SK-N-MC (cell line): ENCODE measurements at regions not wholly inside any gene's neighbourhood (a gene's known extent, or its start where the extent isn't known, plus 50 kb on each side); places are given as distances from the start of the nearest gene placed in this dataset.

Experiments used
- DNase-seq: peaks from one replicate; pipeline ENCODE4 v3.0.0-alpha.2; 2011; ENCODE audit warnings: low read depth, low spot score
- H3K27ac ChIP-seq: fragments of 200-600 bp; sonication (generic); 2 replicates; pipeline ENCODE4 v1.5.1; 2016; ENCODE audit warnings: mixed run types
- H3K36me3 ChIP-seq: fragments of 200-600 bp; sonication (generic); 2 replicates; pipeline ENCODE4 v1.6.1; 2017; ENCODE audit warnings: antibody characterized with exemption, low read length, mixed read lengths; ENCODE audit not compliant: insufficient read depth
- H3K4me3 ChIP-seq: fragments of 200-600 bp; sonication (generic); 2 replicates; pipeline ENCODE4 v1.5.1; 2016
- H3K9ac ChIP-seq: fragments of 200-600 bp; sonication (generic); 2 replicates; pipeline ENCODE4 v1.8.0; 2017; ENCODE audit warnings: mixed run types, mixed read lengths; ENCODE audit not compliant: insufficient read length
- H3K9me3 ChIP-seq: fragments of 200-600 bp; sonication (generic); 2 replicates; pipeline ENCODE4 v1.6.1; 2017; ENCODE audit warnings: low read depth, mild to moderate bottlenecking, antibody characterized with exemption, low read length, moderate library complexity, mixed read lengths
- EZH2 ChIP-seq: fragments of 200-600 bp; sonication (generic); IDR thresholded peaks from one replicate; pipeline ENCODE4 v1.6.1; 2017; ENCODE audit warnings: antibody characterized with exemption
- FOXP2 ChIP-seq: optimal IDR thresholded peaks from 2 replicates; pipeline ENCODE3; 2011; ENCODE audit warnings: mild to moderate bottlenecking, moderate library complexity; ENCODE audit not compliant: insufficient read depth; ENCODE audit errors: extremely low read length, control extremely low read depth
- POLR2AphosphoS5 ChIP-seq: IDR thresholded peaks from 2 replicates; pipeline ENCODE4 v1.6.1; 2012; ENCODE audit warnings: mild to moderate bottlenecking, low read depth, low read length, borderline replicate concordance

GRCh38 chr4:19248023-19248422 is 1003.7 kb upstream of the SLIT2 start:
- Histone ChIP-seq H3K4me3 (no peak overlapping the region), H3K27ac (no peak overlapping the region), H3K9ac (no peak overlapping the region), H3K36me3 (no peaks in the 10 kb centered on the region), H3K9me3 (no peaks in the 10 kb centered on the region)
- no peak for DNase-seq
- no peak for TF ChIP-seq POLR2AphosphoS5
- TF ChIP-seq FOXP2, result no peak
- no peak for TF ChIP-seq EZH2

GRCh38 chr4:19241895-19242294 is 1009.8 kb upstream of the SLIT2 start:
- H3K9me3 ChIP-seq, result no peaks in the 10 kb centered on the region
- H3K36me3 ChIP-seq, result no peaks in the 10 kb centered on the region
- no peak overlapping the region for H3K27ac ChIP-seq
- H3K9ac ChIP-seq, result no peak overlapping the region
- TF ChIP-seq FOXP2 (no peak), EZH2 (no peak)
- H3K4me3 ChIP-seq, result no peak overlapping the region
- no peak for DNase-seq

DNA sequence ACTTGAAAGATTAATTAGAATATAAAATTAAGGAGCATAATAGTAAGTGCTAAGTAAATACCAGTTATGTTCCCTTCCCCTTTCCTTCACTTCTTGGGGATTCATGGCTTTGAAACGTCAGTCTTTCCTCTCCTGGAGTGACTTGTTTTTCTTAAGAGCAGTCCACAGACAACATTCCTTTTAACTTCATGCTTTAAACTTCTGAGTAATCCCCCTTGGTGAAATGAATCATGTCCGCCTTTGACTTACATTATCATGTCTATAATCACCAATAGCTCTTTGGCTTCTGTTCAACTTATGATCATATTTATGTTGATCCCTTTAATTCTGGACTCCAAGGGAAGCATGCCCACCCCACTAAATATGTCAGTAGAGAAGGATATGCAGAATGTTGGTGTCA is 1012.1 kb upstream of the SLIT2 start:
- H3K9me3 ChIP-seq, result no peaks in the 10 kb centered on the region
- H3K27ac ChIP-seq, result no peak overlapping the region
- H3K9ac ChIP-seq, result no peak overlapping the region
- no peak for DNase-seq
- H3K4me3 ChIP-seq, result no peak overlapping the region
- H3K36me3 ChIP-seq, result no peaks in the 10 kb centered on the region
- TF ChIP-seq FOXP2, result no peak
- no peak for TF ChIP-seq EZH2
- TF ChIP-seq POLR2AphosphoS5, result no peak

GRCh38 chr4:19236473-19236872 is 1015.2 kb upstream of the SLIT2 start:
- Histone ChIP-seq H3K9me3 (no peaks in the 10 kb centered on the region), H3K9ac (no peak overlapping the region), H3K27ac (no peak overlapping the region), H3K36me3 (no peaks in the 10 kb centered on the region), H3K4me3 (no peak overlapping the region)
- DNase-seq, result no peak
- no peak for TF ChIP-seq POLR2AphosphoS5
- TF ChIP-seq EZH2, result no peak
- no peak for TF ChIP-seq FOXP2

- DNase-seq, result no peak
- TF ChIP-seq EZH2 (no peak), POLR2AphosphoS5 (no peak), FOXP2 (no peak)
- Histone ChIP-seq H3K36me3 (no peaks in the 10 kb centered on the region), H3K27ac (no peak overlapping the region), H3K9me3 (no peaks in the 10 kb centered on the region), H3K4me3 (no peak overlapping the region), H3K9ac (no peak overlapping the region)
Measured at GRCh38 chr4:19230906-19231545, 1020.7 kb upstream of the SLIT2 start.

DNA sequence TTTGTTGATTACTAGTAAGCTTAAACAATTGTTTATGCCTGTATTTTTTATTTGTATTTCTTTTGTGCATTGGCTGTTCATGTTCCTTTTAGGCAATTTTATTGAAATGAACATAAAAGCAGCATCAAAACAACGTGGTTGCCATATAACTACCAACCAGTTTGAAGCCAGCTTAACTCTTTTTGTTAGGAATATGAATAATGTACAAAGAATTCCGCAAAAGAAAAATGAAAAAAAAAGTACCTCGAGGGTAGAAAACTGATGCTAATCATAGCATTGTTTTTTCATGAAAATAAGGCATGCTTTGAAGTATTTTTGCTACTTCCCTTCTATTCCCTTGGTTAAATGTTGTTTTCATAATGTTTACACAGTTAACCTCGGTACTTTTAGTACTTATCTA is 1024.0 kb upstream of the SLIT2 start:
- Histone ChIP-seq H3K4me3 (no peak overlapping the region), H3K27ac (no peak overlapping the region), H3K9me3 (no peaks in the 10 kb centered on the region), H3K9ac (no peak overlapping the region), H3K36me3 (no peaks in the 10 kb centered on the region)
- no peak for DNase-seq
- TF ChIP-seq FOXP2 (no peak), POLR2AphosphoS5 (no peak), EZH2 (no peak)

- Histone ChIP-seq H3K9ac (no peak overlapping the region), H3K4me3 (no peak overlapping the region), H3K27ac (no peak overlapping the region), H3K36me3 (no peaks in the 10 kb centered on the region), H3K9me3 (no peaks in the 10 kb centered on the region)
- no peak for DNase-seq
- no peak for TF ChIP-seq FOXP2
- TF ChIP-seq POLR2AphosphoS5, result no peak
- no peak for TF ChIP-seq EZH2
Measured at GRCh38 chr4:19224820-19225219, 1026.9 kb upstream of the SLIT2 start.

DNA sequence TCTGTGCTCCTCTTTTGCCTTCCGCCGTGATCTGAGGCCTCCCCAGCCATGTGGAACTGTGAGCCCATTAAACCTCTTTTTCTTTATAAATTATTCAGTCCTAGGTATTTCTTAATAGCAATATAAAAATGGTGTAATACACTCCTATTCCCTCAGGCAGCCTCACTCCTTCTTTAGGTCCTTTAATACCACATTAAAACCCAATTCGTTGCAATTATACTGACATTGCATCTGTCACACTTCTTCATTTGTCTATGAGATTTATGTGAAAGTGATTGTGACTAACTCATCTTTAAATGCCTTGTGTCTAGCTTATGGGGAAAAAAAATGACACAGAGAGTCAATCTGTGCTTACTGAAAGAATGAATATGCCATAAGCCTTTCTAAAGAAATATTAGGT is 1035.2 kb upstream of the SLIT2 start:
- Histone ChIP-seq H3K4me3 (no peak overlapping the region), H3K36me3 (no peaks in the 10 kb centered on the region), H3K9ac (no peak overlapping the region), H3K27ac (no peak overlapping the region), H3K9me3 (no peaks in the 10 kb centered on the region)
- TF ChIP-seq EZH2 (no peak), FOXP2 (no peak)
- no peak for DNase-seq

- no peak for TF ChIP-seq EZH2
- TF ChIP-seq FOXP2, result no peak
- TF ChIP-seq POLR2AphosphoS5, result no peak
- Histone ChIP-seq H3K4me3 (no peak overlapping the region), H3K36me3 (no peaks in the 10 kb centered on the region), H3K27ac (no peak overlapping the region), H3K9ac (no peak overlapping the region), H3K9me3 (no peaks in the 10 kb centered on the region)
- no peak for DNase-seq
Measured at GRCh38 chr4:19214591-19215186, 1037.0 kb upstream of the SLIT2 start.
